Calu3 (cell line): ENCODE measurements at regions not wholly inside any gene's neighbourhood (a gene's known extent, or its start where the extent isn't known, plus 50 kb on each side); places are given as distances from the start of the nearest gene placed in this dataset.
A peak's percentile ranks its signal among the peaks of the same experiment; 100 is the strongest.

Experiments used
- BruUV-seq: library from RNA; stranded (reverse); fragments of 400-500 nt; replicated peaks from 2 replicates; lab custom pipeline; 2021; lab: Mats Ljungman, UMichigan
- CTCF ChIA-PET: fragments of 300-600 bp; sonication (Branson Sonifier 250); formaldehyde crosslinking; loops from one replicate; lab custom pipeline; 2022; ENCODE audit warnings: antibody characterized with exemption; lab: Charles Lee
- DNase-seq: peaks from one replicate; pipeline ENCODE4 v3.0.0; 2022
- H3K27ac Mint-ChIP-seq: one replicate; pipeline ENCODE4 v1.8.0; 2022; ENCODE audit warnings: mixed read lengths; ENCODE audit not compliant: unreplicated experiment
- H3K27me3 Mint-ChIP-seq: one replicate; pipeline ENCODE4 v1.8.0; 2022; ENCODE audit warnings: mixed read lengths; ENCODE audit not compliant: unreplicated experiment
- H3K36me3 Mint-ChIP-seq: one replicate; pipeline ENCODE4 v1.8.0; 2022; ENCODE audit warnings: mild to moderate bottlenecking, moderate library complexity, mixed read lengths; ENCODE audit not compliant: insufficient read depth, unreplicated experiment
- H3K4me1 Mint-ChIP-seq: one replicate; pipeline ENCODE4 v1.8.0; 2022; ENCODE audit warnings: mild to moderate bottlenecking, low read depth, mixed read lengths; ENCODE audit not compliant: unreplicated experiment
- H3K4me3 Mint-ChIP-seq: one replicate; pipeline ENCODE4 v1.8.0; 2022; ENCODE audit warnings: mild to moderate bottlenecking, low read depth, moderate library complexity, mixed read lengths; ENCODE audit not compliant: unreplicated experiment
- H3K9me3 Mint-ChIP-seq: one replicate; pipeline ENCODE4 v1.8.0; 2022; ENCODE audit warnings: low read depth, mixed read lengths; ENCODE audit not compliant: unreplicated experiment
- intact Hi-C: fragments of 100-400 bp; cut with micrococcal nuclease; formaldehyde crosslinking; loops from one replicate; pipeline ENCODE4 v1.10.0; 2022; ENCODE audit not compliant: unreplicated experiment
- TF ChIP-seq, protein P1 (sequence below): fragments of 200-600 bp; IDR thresholded peaks from one replicate; pipeline ENCODE4 v1.8.0; 2022; ENCODE audit warnings: antibody characterized with exemption; ENCODE audit not compliant: unreplicated experiment

DNA sequence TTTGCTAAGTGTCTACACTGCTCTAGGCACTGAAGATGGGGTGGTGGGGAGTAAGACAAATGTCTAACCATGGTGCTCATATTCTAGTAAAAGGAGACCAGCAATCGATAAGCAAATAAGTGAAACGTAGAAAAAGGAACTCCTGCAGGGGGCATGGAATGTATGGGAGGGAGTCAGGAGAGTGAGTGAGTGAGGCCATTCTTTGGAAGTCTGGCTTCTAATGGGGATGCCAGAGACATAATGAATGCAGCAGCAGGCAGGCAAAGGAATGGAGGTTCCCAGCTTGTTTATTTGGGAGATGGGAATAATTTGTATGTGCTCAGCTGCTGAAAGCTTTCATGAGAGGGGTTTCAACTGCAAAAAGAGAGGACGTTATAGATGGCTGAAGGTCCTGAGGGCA lies 216.4 kb upstream of the DYNLRB2 start:
- no peak overlapping the region for H3K27ac Mint-ChIP-seq
- TF ChIP-seq, protein P1, sequence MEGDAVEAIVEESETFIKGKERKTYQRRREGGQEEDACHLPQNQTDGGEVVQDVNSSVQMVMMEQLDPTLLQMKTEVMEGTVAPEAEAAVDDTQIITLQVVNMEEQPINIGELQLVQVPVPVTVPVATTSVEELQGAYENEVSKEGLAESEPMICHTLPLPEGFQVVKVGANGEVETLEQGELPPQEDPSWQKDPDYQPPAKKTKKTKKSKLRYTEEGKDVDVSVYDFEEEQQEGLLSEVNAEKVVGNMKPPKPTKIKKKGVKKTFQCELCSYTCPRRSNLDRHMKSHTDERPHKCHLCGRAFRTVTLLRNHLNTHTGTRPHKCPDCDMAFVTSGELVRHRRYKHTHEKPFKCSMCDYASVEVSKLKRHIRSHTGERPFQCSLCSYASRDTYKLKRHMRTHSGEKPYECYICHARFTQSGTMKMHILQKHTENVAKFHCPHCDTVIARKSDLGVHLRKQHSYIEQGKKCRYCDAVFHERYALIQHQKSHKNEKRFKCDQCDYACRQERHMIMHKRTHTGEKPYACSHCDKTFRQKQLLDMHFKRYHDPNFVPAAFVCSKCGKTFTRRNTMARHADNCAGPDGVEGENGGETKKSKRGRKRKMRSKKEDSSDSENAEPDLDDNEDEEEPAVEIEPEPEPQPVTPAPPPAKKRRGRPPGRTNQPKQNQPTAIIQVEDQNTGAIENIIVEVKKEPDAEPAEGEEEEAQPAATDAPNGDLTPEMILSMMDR = no peak
- H3K36me3 Mint-ChIP-seq = no peaks in the 10 kb centered on the region
- intact Hi-C loops = no loop called here
- H3K4me3 Mint-ChIP-seq = no peak overlapping the region
- DNase-seq = no peak
- no TSS peak for BruUV-seq
- H3K4me1 Mint-ChIP-seq = no peaks in the 10 kb centered on the region
- H3K9me3 Mint-ChIP-seq = peaks cover 3% of the 10 kb centered on the region
- CTCF ChIA-PET = interaction anchor here (0.7 kb wide), 1 partner anchor 13 kb away, joined by 5 read pairs; no protein-coding TSS in a partner anchor
- peaks cover 15% of the 10 kb centered on the region for H3K27me3 Mint-ChIP-seq

DNA sequence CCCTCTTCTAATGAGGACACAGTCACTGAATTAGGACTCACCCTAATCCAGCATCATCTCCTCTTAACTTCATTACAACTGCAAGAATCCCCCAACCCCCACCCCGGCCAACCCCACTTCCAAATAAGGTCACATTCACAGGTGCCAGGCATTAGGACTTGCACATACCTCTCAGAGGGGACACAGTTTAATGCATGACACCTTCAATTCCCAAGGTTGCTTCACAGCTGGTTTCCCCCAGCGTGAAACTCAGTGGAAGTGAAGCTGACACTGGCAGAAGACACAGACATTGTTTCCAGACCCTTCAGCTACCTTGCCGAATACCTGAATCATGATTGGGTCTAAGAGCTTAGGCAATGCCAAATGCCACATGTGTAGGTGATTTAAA lies 217.0 kb upstream of the DYNLRB2 start:
- TF ChIP-seq, protein P1 = no peak
- Mint-ChIP-seq H3K36me3 (no peaks in the 10 kb centered on the region), H3K9me3 (peaks cover 3% of the 10 kb centered on the region), H3K27ac (no peak overlapping the region), H3K4me3 (no peak overlapping the region), H3K4me1 (no peaks in the 10 kb centered on the region), H3K27me3 (peaks cover 15% of the 10 kb centered on the region)
- CTCF ChIA-PET = interaction anchor here (0.7 kb wide), 1 partner anchor 13 kb away, joined by 5 read pairs; no protein-coding TSS in a partner anchor
- no TSS peak for BruUV-seq
- intact Hi-C loops = no loop called here
- no peak for DNase-seq

DNA sequence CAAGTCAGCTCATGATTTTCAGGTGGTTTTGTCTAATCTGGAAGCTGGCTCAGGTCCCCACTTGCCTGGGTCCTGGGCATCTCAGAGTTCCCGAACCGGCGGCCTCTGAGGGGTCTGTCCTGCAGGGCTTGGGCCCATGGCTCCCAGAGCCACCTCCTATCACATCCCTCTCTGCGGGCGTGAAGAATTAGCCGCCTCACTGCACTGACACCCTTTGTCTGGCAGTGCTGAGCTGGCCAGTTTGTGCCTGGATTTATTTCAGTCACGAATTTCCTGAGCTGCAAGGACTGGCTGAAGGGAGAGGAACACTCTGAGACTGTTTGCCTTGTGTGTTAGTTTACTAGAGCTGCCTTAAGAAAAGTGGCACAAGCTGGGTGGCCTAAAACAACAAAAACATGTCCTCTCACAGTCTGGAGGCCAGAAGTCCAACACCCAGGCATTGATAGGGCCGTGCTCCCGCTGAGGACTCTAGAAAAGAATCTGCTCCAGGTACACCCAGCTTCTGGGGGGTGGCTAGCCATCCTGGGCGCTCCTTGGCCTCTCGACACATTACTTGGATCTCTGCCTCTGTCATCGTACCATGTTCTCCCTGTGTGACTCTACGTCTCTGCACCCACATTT lies 217.5 kb upstream of the DYNLRB2 start:
- no peak for DNase-seq
- CTCF ChIA-PET = no interaction called here
- Mint-ChIP-seq H3K4me3 (no peak overlapping the region), H3K27me3 (peaks cover 15% of the 10 kb centered on the region), H3K27ac (no peak overlapping the region), H3K9me3 (peaks cover 7% of the 10 kb centered on the region), H3K4me1 (no peaks in the 10 kb centered on the region), H3K36me3 (no peaks in the 10 kb centered on the region)
- TF ChIP-seq, protein P1 = no peak
- no TSS peak for BruUV-seq
- intact Hi-C loops = no loop called here

DNA sequence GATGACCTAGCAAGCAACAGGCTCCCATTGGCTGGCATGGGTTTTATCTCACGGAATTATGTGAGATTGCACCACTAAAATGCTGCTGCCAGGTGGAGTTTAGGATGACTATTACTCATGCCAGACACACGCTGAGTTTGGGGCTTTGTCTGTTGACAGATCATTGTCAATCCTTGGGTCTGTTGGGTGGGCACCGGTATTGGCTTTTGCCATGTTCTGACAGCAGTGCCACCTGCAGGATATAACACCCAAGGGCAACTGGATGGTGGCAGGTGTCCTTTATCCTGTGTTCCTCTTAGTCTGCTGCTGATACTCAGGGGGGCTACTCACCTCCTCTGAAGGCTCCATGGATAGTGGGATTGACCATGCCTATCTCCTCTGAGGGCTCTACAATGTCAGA lies 221.6 kb upstream of the DYNLRB2 start:
- no peaks in the 10 kb centered on the region for H3K4me1 Mint-ChIP-seq
- no TSS peak for BruUV-seq
- DNase-seq = no peak
- intact Hi-C loops = no loop called here
- H3K36me3 Mint-ChIP-seq = no peaks in the 10 kb centered on the region
- H3K9me3 Mint-ChIP-seq = peaks cover 7% of the 10 kb centered on the region
- TF ChIP-seq, protein P1 = peak; percentile 26
- no peak overlapping the region for H3K4me3 Mint-ChIP-seq
- peaks cover 6% of the 10 kb centered on the region for H3K27me3 Mint-ChIP-seq
- CTCF ChIA-PET = no interaction called here
- no peak overlapping the region for H3K27ac Mint-ChIP-seq
